NCI-H69 (cell line): ENCODE measurements at regions not wholly inside any gene's neighbourhood (a gene's known extent, or its start where the extent isn't known, plus 50 kb on each side); places are given as distances from the start of the nearest gene placed in this dataset.
A peak's percentile ranks its signal among the peaks of the same experiment; 100 is the strongest.

Experiments
- DNase-seq: peaks from one replicate; lab custom pipeline; 2025; lab: John Stamatoyannopoulos, UW

GRCh38 chr3:76694063-76694462, 345.8 kb upstream of the ROBO2 start:
- peak; percentile 85 for DNase-seq

DNA sequence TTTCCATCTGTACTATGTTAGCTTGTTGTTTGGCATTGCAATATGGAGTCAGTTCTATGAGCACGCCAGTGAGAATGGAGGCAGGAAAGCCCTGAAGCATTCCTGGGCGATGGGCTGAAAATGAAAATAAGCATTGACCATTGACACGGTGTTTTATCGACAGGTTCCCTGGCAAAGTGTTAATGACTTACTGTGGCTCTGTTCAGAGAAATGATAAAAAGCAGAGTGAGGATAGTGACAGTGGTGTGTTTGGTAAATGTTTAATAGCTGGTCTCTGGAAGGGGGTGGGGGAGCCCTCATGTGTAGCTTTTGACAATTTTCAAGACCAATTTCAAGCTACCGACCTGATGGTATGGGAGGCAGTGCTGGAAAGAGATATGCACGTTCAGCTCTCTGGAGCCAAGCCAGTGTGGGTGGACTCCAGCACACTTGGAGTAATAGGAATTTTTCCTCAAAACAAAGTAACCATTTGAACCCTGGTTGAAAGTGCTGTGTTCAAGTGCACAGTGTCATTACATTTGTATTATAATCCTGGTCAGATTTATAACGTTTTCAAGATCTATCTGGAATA, 341.7 kb upstream of the ROBO2 start:
- no peak for DNase-seq

DNA sequence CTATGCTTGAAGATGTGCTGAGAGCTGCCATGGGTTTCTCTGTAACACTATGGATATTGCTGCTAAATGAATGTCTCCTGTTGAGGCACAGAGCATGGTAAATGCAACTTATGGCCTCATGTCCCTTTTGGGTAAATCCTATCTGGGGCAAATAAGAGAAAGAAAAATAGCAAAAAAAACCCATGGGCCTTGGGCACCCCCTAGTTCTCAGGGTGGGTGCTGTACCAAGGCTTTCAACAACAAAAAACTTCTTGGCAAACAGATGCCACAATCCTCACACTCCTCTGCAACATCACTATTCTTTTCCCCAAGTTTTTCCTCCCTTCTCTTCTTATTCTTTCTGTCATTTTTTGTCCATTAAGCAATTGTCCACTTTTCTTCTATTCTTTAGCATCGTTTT, 340.1 kb upstream of the ROBO2 start:
- no peak for DNase-seq

DNA sequence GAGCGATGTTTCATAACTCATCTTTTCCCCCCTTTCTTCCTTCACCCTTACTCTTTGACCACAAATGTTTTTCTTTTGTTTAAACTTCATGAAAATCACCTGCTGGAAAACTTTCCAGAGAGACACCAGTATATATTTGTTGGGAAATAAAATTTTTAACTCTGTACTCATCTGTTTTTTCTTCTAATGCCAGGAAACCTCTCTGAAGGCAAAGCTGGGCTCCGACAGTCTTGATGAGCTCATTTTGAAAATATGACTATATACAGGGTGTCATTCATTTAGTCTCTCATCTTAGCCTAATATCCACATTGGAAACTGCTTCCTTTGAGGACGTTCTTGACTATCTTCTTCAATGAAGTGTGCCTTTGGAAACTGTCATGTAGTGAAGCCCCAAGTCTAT, 339.6 kb upstream of the ROBO2 start:
- DNase-seq, result no peak

GRCh38 chr3:76702676-76703075, 337.2 kb upstream of the ROBO2 start:
- no peak for DNase-seq

- peak; percentile 67 for DNase-seq
Measured at GRCh38 chr3:76715426-76715825, 324.5 kb upstream of the ROBO2 start.

- DNase-seq, result no peak
Measured at GRCh38 chr3:76723366-76723765, 316.5 kb upstream of the ROBO2 start.

- DNase-seq, result peak; percentile 44
Measured at GRCh38 chr3:76724075-76724474, 315.8 kb upstream of the ROBO2 start.

DNA sequence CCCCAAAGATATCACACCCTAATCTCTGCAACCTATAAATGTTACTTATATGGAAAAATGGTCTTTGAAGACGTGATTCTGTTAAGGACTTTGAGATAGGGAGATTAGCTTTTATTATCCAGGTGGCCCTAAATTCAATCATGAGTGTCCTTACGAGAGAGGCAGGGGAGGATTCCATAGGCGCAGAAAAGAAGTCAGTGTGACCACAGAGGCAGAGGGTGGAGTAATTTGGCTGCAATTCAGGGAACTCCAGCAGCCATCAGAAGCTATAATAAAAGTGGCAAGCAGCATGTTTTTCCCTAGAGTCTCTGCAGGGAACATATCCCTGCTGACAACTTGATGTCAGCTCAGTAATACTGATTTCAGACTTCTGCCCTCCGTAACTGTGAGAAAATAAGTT, 315.2 kb upstream of the ROBO2 start:
- peak; percentile 76 for DNase-seq

DNA sequence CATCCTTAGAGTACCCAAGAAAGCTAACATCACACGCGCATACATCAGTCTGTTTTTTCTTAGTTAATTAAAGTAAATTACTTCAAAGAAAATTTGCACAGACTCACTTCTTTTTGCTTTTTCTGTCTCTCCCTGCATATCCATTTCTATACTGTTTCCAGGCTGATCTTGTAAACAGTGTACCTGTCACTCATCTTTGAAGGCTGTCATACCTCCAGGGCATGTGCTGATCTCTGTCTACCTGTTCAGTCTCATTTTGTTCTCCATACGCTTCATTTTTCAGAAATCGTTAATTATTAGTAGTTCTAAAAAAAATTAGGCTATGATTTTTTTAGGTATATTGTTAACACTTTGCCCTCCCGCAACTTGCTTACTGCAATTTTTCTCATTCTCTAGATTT, 313.9 kb upstream of the ROBO2 start:
- no peak for DNase-seq

GRCh38 chr3:76728426-76728825, 311.5 kb upstream of the ROBO2 start:
- peak; percentile 57 for DNase-seq

DNA sequence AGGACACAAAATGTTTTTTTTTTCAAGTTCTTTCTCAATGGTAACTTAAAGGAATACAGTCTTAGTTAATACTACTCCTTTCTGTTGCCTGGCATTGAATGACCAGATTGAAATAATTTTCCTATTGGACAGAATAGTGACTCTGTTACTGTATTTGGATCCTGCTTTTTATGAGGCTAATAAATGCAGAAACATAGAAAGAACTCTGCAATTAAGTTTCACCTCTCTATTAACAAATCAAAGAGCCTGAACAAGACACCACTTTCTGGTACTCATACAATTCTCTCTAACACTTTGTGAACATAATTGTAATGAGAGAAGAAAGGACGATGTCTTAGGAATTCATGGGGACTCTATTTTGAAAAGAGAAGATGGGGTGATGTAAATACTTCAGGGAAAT, 308.4 kb upstream of the ROBO2 start:
- DNase-seq, result no peak

GRCh38 chr3:76733073-76733759, 306.7 kb upstream of the ROBO2 start:
- no peak for DNase-seq

GRCh38 chr3:76735152-76735551, 304.7 kb upstream of the ROBO2 start:
- peak; percentile 58 for DNase-seq

DNA sequence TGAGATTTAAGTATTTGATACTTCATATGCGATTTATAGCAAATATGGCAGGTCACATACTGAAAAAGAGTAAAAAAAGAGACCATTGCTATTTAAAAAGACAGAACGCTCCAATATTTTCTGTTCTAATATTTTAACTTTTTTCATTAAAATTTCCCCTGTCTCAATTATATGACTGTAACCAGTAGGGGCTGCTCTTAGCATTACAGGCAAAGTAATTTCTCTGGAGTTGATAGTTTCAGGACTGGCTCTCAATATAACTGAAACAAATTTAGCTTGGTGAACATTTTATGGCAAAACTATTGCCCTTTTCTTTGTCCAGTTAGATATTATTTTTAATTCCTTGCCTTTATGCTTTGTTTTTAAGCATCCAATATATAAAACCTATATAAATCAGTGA, 286.3 kb upstream of the ROBO2 start:
- DNase-seq, result peak; percentile 49

- DNase-seq, result peak; percentile 21
Measured at GRCh38 chr3:76754247-76754646, 285.7 kb upstream of the ROBO2 start.

GRCh38 chr3:76756577-76756976, 283.3 kb upstream of the ROBO2 start:
- no peak for DNase-seq

DNA sequence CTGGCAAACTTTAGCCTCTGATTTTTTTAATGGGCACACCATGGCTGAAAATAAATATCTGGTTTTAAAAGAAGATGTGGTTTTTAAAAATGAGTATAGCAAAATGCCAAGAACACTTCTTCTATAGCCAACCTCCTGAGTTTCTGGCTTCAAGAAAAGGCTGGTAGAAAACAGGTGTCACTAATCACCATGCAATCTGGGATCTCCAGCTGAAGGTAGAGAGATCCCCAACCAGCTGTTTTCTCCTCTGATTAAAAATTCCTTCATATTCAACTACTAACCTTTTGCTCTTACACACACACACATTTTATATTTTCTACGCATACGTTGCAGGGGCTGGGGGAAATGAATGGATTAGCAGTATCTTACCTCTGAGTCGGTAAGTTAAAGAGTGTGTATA, 279.6 kb upstream of the ROBO2 start:
- DNase-seq, result no peak

DNA sequence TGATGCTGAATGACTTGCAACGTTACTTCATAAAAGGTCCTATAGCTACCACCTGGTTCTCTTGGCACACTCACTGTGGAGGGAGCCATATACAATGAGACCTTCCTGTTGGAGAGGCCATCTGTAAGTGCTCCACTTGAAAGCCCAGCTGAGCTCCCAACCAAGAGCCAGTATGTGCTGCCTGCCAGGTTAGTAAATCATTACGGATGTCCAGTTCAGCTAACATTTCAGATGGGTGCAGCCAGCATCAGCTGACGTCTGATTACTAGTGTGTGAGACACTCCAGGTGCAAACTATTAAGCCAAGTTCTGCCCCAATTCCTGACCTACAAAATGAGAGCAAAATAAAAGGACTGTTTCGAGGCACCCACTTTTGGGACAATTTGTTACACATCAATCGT, 274.4 kb upstream of the ROBO2 start:
- DNase-seq, result peak; percentile 96

GRCh38 chr3:76768912-76769311, 271.0 kb upstream of the ROBO2 start:
- DNase-seq, result no peak

DNA sequence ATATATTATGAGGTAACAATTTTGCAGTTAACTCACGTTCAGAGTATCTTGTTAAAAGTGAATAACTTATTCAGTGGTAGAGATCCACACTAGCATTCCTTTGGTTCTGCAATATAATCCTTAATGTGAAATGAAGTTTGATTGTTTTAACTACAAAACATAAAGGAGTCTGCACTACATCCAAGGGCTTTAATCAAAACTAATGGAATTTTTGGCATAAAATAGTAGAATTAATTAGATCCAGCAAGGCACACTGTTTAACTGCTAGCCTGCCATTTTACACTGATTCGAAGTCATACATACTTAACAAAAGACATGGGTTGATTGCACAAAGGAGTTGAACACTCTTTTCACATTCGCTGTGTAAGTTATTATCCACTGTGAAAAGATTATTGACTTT, 263.0 kb upstream of the ROBO2 start:
- DNase-seq, result no peak

DNA sequence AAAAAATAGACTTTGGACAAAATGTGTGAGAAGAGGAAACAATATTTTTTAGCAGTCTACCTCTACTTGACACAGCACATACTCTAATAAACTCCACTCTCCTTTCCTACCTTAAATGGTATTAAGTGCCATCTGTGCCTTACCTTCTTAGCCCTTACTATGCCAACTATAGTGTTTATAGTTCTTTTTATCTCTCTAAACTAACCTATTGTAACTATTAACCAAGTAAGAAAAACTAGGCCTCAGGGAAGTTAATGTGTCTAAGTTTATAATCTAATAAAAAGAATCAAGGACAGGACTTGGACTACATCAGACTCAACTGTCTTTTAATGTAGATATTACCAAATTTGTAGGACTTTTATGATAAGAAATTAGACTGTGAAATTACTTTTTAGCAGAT, 251.7 kb upstream of the ROBO2 start:
- DNase-seq, result no peak

DNA sequence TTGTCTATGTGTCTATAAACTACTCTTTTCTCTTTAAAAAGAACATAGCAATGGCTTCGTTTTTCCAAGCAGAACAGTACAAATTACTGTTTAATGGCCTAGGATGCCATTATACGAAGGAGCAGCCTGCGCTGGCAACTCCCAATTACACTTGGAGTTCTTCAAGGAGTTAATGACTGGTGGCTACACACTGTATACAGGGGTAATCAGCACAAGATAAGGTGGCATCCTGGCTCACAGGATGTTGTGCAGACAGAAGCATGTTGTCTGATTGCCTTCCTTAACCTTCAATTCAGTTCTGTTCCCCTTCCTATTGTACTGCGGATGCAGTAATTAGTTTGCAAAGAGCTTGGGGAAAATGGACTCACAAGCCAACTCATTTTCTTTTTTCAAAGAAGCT, 250.7 kb upstream of the ROBO2 start:
- peak; percentile 69 for DNase-seq

- no peak for DNase-seq
Measured at GRCh38 chr3:76811418-76811817, 228.5 kb upstream of the ROBO2 start.
